ENCODE measurements at regions not wholly inside any gene's neighbourhood (a gene's known extent, or its start where the extent isn't known, plus 50 kb on each side); places are given as distances from the start of the nearest gene placed in this dataset.

GRCh38 chr12:126998747-126999285, 1268.2 kb upstream of the TMEM132C start:
- TF ChIP-seq RAD21 (conservative IDR thresholded peaks at IDR 0.05) = peak; percentile 37
- peak; percentile 19 for TF ChIP-seq CTCF (IDR thresholded peaks at IDR 0.05; ENCODE audit: poor library complexity, severe bottlenecking)
- TF ChIP-seq EZH2 (IDR thresholded peaks at IDR 0.05; ENCODE audit: borderline replicate concordance, insufficient read depth, low read length, poor library complexity, severe bottlenecking) = no peak
- peak; percentile 24 for TF ChIP-seq REST (IDR thresholded peaks at IDR 0.05; ENCODE audit: borderline replicate concordance)
- TF ChIP-seq POLR2AphosphoS5 (IDR thresholded peaks at IDR 0.05) = peak; percentile 29
